NCI-H748 (cell line): ENCODE measurements at regions not wholly inside any gene's neighbourhood (a gene's known extent, or its start where the extent isn't known, plus 50 kb on each side); places are given as distances from the start of the nearest gene placed in this dataset.

ENCODE experiments used
- DNase-seq: peaks from one replicate; lab custom pipeline; 2025; ENCODE audit not compliant: unreplicated experiment; lab: John Stamatoyannopoulos, UW

GRCh38 chr7:25653384-25653783 is 425.1 kb upstream of the NPVF start:
- DNase-seq, result no peak

- DNase-seq, result no peak
These were observed 427.8 kb upstream of the NPVF start for GRCh38 chr7:25656071-25656470.

- DNase-seq, result no peak
These were observed 428.3 kb upstream of the NPVF start for GRCh38 chr7:25656581-25657026.

- no peak for DNase-seq
These were observed 430.1 kb upstream of the NPVF start for GRCh38 chr7:25658375-25658774.

GRCh38 chr7:25659841-25660240 is 431.6 kb upstream of the NPVF start:
- DNase-seq, result peak; percentile 30

GRCh38 chr7:25662841-25663800 is 434.8 kb upstream of the NPVF start:
- no peak for DNase-seq

- no peak for DNase-seq
These were observed 435.6 kb upstream of the NPVF start for GRCh38 chr7:25663877-25664276.

GRCh38 chr7:25664593-25664992 is 436.3 kb upstream of the NPVF start:
- DNase-seq, result no peak

GRCh38 chr7:25665374-25665773 is 437.1 kb upstream of the NPVF start:
- DNase-seq, result no peak

GRCh38 chr7:25665903-25666670 is 437.8 kb upstream of the NPVF start:
- no peak for DNase-seq

GRCh38 chr7:25666671-25667060 is 438.4 kb upstream of the NPVF start:
- no peak for DNase-seq

GRCh38 chr7:25669281-25669781 is 441.0 kb upstream of the NPVF start:
- peak; percentile 88 for DNase-seq

- no peak for DNase-seq
These were observed 441.9 kb upstream of the NPVF start for GRCh38 chr7:25669961-25670841.

GRCh38 chr7:25671111-25671510 is 442.8 kb upstream of the NPVF start:
- no peak for DNase-seq

- no peak for DNase-seq
These were observed 444.2 kb upstream of the NPVF start for GRCh38 chr7:25672496-25672895.

- DNase-seq, result peak; percentile 61
These were observed 447.6 kb upstream of the NPVF start for GRCh38 chr7:25675789-25676474.

- no peak for DNase-seq
These were observed 449.3 kb upstream of the NPVF start for GRCh38 chr7:25677595-25677994.

GRCh38 chr7:25678215-25678614 is 449.9 kb upstream of the NPVF start:
- DNase-seq, result no peak

GRCh38 chr7:25680636-25681035 is 452.4 kb upstream of the NPVF start:
- no peak for DNase-seq

GRCh38 chr7:25684360-25684759 is 456.1 kb upstream of the NPVF start:
- no peak for DNase-seq
